AG04450 (cell line): ENCODE measurements at regions not wholly inside any gene's neighbourhood (a gene's known extent, or its start where the extent isn't known, plus 50 kb on each side); places are given as distances from the start of the nearest gene placed in this dataset.
"Not testable (repeated sequence)": the region's sequence is repeated elsewhere in the genome, so short reads cannot be mapped to it uniquely, and the experiment has no call there.

Source experiments
- CTCF ChIA-PET: fragments of 300-600, 350-600 bp; formaldehyde crosslinking; extraction: SDS; loops from one replicate; lab custom pipeline; 2022; ENCODE audit warnings: antibody characterized with exemption, inconsistent platforms; lab: Charles Lee
- POLR2A ChIA-PET: fragments of 350-600 bp; formaldehyde crosslinking; extraction: SDS; loops from one replicate; lab custom pipeline; 2021; ENCODE audit warnings: antibody characterized with exemption, inconsistent platforms; lab: Yijun Ruan, JAX
- DNase-seq: peaks from one replicate; pipeline ENCODE4 v3.0.0-alpha.2; 2011; ENCODE audit warnings: low read depth, low spot score
- H3K27ac ChIP-seq: one replicate; pipeline ENCODE4 v1.5.1; 2012; ENCODE audit warnings: low read depth, low read length, control low read depth
- H3K27me3 ChIP-seq: one replicate; pipeline ENCODE4 v1.6.0; 2012; ENCODE audit warnings: low read length; ENCODE audit not compliant: control insufficient read depth, insufficient read depth
- H3K4me3 ChIP-seq: 2 replicates; pipeline ENCODE4 v1.5.1; 2011; ENCODE audit warnings: mild to moderate bottlenecking, low read depth, low read length, control low read depth
- H3K9me3 ChIP-seq: 2 replicates; pipeline ENCODE4 v1.5.1; 2012; ENCODE audit warnings: low read length; ENCODE audit not compliant: control insufficient read depth, insufficient read depth
- TF ChIP-seq, protein P1 (sequence below): IDR thresholded peaks from 2 replicates; pipeline ENCODE4 v1.5.1; 2011; ENCODE audit warnings: low read depth, low read length, control low read depth, inconsistent platforms

DNA sequence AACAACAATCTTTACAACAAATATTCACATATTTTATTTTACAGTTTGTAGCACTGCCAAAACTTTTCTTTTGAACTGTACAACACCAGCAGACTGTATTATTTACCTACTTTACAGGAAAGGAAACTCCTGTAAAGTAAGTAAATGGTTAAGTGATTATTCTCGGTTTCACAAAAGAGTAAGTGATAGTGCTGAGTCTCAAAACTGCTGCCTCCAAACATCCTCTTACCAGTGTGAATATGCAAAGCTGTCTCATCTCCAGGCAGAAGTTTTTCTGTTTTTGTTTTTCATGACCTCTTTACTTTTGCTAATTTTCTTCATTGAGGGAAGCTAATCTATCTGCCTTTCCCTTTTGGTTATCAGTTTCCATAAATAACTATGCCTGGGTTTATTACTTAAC lies 286.7 kb downstream of the SRGAP2C start:
- Histone ChIP-seq H3K4me3 (no peak overlapping the region), H3K27me3 (no peaks in the 10 kb centered on the region), H3K27ac (no peak overlapping the region), H3K9me3 (no peaks in the 10 kb centered on the region)
- ChIA-PET POLR2A (no interaction called here), CTCF (no interaction called here)
- TF ChIP-seq, protein P1, sequence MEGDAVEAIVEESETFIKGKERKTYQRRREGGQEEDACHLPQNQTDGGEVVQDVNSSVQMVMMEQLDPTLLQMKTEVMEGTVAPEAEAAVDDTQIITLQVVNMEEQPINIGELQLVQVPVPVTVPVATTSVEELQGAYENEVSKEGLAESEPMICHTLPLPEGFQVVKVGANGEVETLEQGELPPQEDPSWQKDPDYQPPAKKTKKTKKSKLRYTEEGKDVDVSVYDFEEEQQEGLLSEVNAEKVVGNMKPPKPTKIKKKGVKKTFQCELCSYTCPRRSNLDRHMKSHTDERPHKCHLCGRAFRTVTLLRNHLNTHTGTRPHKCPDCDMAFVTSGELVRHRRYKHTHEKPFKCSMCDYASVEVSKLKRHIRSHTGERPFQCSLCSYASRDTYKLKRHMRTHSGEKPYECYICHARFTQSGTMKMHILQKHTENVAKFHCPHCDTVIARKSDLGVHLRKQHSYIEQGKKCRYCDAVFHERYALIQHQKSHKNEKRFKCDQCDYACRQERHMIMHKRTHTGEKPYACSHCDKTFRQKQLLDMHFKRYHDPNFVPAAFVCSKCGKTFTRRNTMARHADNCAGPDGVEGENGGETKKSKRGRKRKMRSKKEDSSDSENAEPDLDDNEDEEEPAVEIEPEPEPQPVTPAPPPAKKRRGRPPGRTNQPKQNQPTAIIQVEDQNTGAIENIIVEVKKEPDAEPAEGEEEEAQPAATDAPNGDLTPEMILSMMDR: no peak
- no peak for DNase-seq

DNA sequence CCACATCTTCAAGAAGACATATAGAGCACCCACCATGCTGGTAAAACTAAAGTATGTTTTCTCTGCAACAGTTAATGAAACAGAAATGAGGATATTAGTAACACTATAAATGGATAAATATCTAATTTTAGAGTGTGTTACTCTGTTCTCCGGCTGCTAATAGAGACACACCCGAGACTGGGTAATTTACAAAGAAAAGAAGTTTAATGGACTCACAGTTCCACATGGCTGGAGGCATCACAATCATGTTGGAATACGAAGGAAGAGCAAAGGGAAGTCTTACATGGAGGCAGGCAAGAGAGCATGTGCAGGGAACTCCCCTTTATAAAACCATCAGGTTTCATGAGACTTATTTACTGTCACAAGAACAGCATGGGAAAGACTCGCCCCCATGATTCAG lies 287.2 kb downstream of the SRGAP2C start:
- no peak overlapping the region for H3K4me3 ChIP-seq
- no peak overlapping the region for H3K27ac ChIP-seq
- no peak for DNase-seq
- H3K27me3 ChIP-seq: no peaks in the 10 kb centered on the region
- ChIA-PET CTCF (no interaction called here), POLR2A (no interaction called here)
- TF ChIP-seq, protein P1: no peak
- H3K9me3 ChIP-seq: no peaks in the 10 kb centered on the region

DNA sequence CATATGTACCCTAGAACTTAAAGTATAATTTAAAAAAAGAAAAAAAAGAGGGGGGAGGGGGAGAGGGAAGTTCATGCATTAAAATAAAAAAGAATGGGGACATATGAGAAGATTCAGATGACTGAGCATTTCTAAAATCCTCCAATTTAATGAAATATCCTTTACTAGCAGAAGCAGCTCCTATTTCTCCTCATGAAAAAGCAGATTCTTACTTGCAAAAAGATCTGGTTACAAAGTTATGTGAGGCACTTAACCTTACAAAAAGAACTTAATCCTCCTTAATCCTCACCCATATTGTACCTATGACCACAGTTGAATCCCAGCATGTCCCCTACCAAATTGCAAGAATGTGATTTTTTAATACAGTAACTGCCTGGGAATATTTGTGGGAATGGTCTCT lies 298.5 kb downstream of the SRGAP2C start:
- ChIA-PET CTCF (no interaction called here), POLR2A (no interaction called here)
- Histone ChIP-seq H3K9me3 (no peaks in the 10 kb centered on the region), H3K27ac (no peak overlapping the region), H3K27me3 (peaks cover 1% of the 10 kb centered on the region), H3K4me3 (no peak overlapping the region)
- TF ChIP-seq, protein P1: no peak
- no peak for DNase-seq

DNA sequence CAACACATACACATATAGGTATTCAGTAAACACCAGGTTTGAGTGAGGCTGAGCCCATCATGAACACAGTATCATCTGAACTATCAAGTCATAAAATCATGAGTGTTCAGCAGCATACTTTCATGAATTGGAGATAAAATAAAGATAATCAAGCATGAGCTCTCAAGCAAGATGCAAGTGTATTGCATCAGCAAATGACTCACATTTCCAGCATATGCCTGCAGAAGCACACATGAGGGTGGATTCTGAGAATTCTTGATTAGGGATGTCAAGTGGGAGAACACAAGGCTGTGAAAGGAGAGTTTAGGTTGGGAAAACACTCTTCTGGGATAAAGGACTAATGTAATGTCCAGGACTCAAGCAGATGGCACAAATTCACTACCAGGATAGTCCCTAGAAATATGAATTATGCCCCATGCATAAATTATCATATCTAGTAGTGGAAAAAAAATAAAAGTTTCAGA lies 299.2 kb downstream of the SRGAP2C start:
- CTCF ChIA-PET: no interaction called here
- Histone ChIP-seq H3K4me3 (no peak overlapping the region), H3K27ac (no peak overlapping the region), H3K27me3 (peaks cover 3% of the 10 kb centered on the region), H3K9me3 (no peaks in the 10 kb centered on the region)
- peak; percentile 59 for DNase-seq
- TF ChIP-seq, protein P1: no peak
- POLR2A ChIA-PET: no interaction called here

DNA sequence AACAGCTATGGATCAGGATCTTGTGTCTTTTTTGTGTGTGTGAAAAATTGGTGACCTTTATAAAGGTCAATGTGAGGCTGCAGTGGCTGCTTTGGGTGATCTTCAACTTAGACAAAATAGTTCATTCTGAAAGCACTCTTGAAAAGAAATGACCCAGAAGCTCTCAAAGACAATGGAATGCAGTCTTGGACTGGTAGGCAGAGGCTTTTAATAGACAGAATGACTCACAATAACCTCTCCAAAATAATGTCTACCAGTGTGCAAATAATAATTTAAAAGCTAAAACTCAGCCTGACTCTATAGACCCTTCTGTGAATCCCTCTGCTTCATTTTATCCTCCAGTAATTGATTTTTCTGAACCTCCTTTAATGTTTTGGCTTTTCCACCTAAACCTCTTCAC lies 310.0 kb downstream of the SRGAP2C start:
- CTCF ChIA-PET, DNase-seq, H3K4me3 ChIP-seq, H3K9me3 ChIP-seq, H3K27ac ChIP-seq, H3K27me3 ChIP-seq, POLR2A ChIA-PET: not testable (repeated sequence)

DNA sequence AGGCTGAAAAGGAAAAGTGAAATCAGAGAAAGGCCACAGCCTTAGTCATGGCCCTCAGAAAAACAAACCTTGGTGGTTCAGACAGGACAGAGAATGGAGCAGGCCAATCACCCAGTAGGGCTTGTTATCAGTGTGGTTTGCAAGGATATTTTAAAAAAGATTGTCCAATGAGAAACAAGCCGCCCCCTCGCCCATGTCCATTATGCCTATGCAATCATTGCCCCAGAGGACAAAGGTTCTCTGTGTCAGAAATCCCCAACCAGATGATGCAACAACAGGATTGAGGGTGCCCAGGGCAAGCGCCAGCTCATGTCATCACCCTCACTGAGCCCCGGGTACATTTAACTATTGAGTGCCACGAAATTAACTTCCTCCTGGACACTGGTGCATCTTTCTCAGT lies 326.7 kb downstream of the SRGAP2C start:
- DNase-seq, POLR2A ChIA-PET, H3K27me3 ChIP-seq, H3K4me3 ChIP-seq, H3K27ac ChIP-seq, CTCF ChIA-PET, H3K9me3 ChIP-seq: not testable (repeated sequence)

DNA sequence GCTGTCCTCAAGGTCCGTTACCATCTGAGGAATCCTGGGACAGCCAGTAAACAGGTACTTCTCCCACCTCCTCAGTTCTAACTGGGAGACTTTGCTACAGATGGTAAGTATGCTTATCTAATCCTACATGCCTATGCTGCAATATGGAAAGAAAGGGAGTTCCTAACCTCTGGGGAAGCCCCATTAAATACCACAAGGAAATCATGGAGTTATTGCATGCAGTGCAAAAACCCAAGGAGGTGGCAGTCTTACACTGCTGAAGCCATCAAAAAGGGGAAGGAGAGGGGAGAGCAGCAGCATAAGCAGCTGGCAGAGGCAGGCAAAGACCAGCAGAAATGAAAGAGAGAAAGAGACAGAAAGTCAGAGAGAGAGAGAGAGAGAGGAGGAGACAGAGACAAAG lies 327.1 kb downstream of the SRGAP2C start:
- POLR2A ChIA-PET, H3K9me3 ChIP-seq, H3K27me3 ChIP-seq, H3K4me3 ChIP-seq, DNase-seq, CTCF ChIA-PET, H3K27ac ChIP-seq: not testable (repeated sequence)
